ENCODE measurements at regions not wholly inside any gene's neighbourhood (a gene's known extent, or its start where the extent isn't known, plus 50 kb on each side); places are given as distances from the start of the nearest gene placed in this dataset.
"Not testable (repeated sequence)": the region's sequence is repeated elsewhere in the genome, so short reads cannot be mapped to it uniquely, and the experiment has no call there.

DNA sequence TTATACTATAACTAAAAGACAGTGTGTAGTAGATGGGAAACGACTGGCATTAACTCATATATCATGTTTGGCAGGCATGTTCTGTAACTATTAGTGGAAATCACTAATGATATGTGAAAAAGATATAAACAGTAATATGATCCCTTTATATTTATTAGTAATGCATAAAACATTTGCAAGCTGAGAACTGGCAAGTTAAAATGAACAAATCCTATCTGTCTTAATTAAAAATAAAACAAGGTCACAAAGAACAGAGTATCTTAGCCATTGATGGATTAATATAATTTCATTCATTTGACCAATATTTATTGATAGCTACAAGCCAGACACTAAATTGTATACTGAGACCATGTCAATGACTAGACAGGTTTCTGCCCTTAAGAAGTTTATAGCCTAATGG lies 154.5 kb downstream of the CRPPA start:
- no peak for DNase-seq (ENCODE audit: low spot score)

DNA sequence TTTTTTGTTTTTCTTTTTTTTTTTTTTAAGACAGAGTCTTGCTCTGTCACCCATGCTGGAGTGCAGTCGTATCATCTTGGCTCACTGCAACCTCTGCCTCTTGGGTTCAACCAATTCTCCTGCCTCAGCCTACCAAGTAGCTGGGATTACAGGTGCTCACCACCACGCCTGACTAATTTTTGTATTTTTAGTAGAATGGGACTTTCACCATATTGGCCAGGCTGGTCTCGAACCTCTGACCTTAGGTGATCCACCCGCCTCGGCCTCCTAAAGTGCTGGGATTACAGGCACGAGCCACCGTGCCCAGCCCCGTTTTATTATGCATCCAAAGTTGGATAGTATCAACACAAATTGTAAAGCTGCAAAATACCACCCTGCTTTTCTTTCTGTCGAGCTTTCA lies 154.9 kb downstream of the CRPPA start:
- DNase-seq (ENCODE audit: low spot score): not testable (repeated sequence)

DNA sequence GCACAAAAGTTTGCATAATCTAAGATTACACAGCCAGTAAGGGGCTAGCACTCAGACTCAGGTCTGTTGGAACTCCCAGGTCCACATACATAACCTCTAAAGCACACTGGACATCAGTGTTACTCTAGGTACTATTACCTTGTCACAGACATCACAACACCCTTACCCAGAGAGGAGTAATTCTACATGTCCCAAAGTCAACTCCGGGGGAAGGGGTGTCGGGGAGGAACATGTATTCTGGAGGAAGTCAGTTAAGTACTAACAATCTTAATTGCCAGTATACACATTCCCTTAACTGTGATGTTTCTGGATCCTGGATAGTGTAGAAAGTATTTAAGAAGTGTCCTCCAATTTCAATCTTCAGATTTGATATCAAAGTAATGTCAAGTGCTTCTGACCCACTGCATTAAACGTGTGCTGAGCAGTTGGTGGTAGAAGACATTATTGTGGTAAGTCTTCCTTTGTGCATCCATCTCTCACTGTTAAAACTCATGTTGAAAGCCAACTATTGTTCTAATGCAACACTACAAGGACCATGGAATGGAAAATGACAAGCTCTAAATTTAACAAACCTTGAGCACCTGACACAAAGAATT lies 155.4 kb downstream of the CRPPA start:
- DNase-seq (ENCODE audit: low spot score): no peak

DNA sequence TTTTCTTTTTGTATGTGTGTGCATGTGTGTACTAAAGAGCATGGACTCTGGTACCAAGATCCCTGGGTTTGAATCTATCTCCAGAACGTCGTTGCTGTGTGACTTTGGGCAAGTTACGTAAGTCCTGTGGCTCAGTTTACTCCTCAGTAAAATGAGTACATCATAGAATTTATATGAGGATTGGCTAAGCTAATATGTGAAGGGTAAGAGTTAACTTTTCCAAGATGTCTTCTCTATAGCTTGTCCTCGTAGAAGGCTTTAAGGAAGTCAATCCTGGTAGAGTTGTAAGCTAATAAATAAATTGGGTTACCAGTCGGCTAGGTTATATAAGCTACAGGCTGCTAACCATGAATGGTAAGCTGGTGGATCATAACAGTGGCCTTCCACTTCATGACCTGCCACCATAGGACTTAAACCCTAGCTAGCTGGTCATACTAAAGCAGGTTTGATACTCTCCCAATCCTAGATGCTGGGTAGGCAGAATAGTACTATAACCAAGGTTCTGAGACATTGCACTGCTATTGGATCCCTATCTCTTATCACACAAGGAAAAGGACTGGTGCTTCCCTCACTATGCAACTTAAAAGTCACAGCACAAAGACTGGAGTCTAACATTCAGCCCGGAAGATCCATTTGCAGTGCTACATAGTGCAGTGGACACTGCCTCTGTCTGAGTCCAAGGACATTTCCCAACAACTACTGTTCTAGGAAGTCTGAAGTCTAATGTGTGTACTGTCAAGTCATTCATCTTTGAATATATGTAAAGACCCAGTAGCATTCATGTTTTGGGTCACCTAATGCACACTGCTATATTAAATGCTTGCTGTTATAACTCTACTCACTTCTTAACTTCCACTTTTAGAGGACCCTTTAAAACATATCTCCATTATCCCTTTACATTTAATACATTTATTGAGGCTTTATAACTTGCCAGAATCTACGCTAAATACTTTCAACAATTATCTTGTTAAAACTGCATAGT lies 156.2 kb downstream of the CRPPA start:
- DNase-seq (ENCODE audit: low spot score): no peak

DNA sequence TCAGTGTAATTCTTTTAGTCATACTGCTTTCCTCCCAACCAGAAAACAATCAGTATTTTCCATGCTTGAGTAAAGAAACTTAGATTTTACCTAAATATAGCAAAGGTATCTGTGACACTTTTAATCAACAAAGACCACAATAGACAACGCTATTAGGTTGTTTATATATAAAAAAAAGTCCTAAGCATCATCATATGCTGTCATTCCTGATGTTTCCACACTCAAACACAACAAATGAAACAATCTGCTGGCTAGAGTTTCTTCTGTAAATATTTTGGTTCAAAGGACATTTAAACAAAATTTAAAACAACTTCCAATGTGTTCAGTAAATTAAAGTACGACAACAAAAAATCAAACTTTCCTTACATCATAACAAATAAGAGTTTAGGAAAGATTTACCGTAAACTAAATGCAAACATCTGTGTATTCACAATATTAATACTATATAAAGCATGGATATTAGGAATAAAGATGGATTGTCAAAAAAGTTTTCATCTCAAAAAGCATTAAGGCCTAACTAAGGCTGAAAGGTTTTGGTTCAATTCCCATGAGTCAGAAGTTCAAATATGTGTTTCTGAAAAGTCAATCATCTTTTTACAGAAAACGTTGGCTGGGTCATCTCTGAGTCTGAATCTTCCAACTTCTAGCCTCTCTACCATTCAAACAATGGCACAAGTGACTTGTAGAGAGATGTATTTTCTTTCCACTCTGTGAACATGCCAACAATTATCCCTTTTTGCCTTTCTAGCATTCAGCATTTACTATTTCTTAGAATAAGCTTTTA lies 157.1 kb downstream of the CRPPA start:
- no peak for DNase-seq (ENCODE audit: low spot score)

DNA sequence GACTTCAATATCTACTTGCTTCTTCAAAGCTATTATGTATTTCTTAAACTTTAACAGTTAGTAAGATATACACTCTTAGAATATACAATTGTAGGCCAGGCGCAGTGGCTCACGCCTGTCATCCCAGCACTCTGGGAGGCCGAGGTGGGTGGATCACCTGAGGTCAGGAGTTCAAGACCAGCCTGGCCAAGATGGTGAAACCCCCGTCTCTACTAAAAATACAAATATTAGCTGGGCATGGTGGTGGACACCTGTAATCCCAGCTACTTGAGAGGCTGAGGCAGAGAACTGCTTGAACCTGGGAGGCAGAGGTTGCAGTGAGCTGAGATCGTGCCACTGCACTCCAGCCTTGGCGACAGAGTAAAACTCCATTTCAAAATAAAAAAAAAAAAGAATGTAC lies 158.0 kb downstream of the CRPPA start:
- DNase-seq (ENCODE audit: low spot score): not testable (repeated sequence)

DNA sequence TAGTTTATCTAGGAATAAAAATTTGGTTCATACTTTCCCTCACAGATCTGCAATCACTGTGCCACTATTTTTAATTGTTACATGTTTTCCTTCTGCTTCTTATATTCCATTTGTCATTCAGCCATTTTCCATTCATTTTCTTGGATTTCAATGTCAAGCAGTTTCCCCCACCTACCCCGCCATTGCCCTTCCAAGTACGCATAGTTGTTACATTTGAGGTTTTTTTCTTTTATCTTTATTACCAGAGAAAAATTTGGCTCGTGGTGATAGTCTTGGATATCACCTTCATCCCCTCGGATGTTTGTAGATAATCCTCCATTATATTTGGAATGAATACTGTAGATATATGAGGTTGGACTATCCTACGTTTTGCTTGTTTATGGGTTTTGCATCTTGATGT lies 159.7 kb downstream of the CRPPA start:
- no peak for DNase-seq (ENCODE audit: low spot score)

DNA sequence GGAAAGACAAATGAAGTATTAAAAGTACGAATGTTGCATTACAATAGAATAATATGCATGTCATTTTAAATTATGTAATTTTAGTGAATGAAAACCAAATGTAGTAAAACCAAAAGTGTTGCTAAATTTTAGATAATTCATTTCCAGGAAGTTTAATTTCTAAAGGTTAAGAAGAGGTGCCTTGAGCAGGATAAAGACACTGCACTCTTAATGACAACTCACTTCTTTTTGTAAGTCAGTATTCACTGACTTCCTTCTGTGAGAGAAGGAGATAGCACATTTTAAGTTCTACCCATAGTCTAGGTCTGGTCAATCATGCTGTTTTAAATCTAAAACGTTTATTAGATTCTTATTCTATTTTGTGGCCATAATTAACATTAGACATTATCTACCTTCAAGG lies 160.2 kb downstream of the CRPPA start:
- no peak for DNase-seq (ENCODE audit: low spot score)

DNA sequence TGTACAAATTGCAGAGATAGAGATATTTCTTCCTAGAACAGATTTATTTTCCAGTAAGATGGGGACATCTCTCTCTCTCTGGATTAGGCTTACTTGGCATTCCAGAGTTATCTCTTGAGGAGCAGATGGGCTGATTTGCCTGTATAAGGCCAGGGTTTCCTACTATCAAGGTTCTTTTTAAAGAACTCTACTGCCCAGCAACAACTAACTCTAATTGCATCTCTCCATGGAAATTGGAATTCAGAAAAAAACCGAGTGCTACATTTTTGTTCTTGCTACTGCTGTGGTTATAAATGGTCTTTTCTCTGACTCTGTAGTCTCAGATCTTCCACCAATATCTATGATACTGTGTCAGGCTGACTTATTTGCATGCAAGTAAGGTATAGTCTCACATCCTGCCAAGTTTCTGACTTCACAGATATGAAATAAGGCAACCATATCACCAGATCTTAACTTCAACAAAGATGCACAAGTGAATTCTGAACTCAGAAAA lies 161.1 kb downstream of the CRPPA start:
- no peak for DNase-seq (ENCODE audit: low spot score)

DNA sequence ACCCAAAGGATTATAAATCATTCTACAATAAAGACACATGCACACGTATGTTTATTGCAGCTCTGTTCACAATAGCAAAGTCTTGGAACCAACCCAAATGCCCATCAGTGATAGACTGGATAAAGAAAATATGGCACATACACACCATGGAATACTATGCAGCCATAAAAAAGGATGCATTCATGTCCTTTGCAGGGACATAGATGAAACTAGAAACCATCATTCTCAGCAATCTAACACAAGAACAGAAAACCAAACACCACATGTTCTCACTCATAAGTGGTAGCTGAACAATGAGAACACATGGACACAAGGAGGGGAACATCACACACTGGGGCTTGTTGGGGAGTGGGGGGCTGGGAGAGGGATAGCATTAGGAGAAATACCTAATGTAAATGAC lies 164.9 kb downstream of the CRPPA start:
- not testable (repeated sequence) for DNase-seq (ENCODE audit: low spot score)

DNA sequence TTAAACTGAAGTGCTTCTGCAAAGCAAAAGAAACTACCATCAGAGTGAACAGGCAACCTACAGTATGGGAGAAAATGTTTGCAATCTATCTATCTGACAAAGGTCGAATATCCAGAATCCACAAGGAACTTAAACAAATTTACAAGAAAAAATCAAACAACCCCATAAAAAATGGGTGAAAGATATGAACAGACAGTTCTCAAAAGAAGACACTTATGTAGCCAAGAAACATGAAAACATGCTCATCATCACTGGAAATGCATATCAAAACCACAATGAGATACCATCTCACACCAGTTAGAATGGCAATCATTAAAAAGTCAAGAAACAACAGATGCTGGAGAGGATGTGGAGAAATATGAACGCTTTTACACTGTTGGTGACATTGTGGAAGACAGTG lies 165.4 kb downstream of the CRPPA start:
- not testable (repeated sequence) for DNase-seq (ENCODE audit: low spot score)

DNA sequence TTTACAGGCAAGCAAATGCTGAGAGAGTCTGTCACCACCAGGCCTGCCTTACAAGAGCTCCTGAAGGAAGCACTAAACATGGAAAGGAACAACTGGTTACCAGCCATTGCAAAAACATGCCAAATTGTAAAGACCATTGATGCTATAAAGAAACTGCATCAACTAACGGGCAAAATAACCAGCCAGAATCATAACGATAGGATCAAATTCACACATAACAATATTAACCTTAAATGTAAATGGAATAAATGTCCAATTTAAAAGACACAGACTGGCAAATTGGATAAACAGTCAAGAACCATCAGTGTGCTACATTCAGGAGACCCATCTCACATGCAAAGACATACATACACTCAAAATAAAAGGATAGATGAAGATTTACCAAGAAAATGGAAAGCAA lies 170.7 kb downstream of the CRPPA start:
- not testable (repeated sequence) for DNase-seq (ENCODE audit: low spot score)

DNA sequence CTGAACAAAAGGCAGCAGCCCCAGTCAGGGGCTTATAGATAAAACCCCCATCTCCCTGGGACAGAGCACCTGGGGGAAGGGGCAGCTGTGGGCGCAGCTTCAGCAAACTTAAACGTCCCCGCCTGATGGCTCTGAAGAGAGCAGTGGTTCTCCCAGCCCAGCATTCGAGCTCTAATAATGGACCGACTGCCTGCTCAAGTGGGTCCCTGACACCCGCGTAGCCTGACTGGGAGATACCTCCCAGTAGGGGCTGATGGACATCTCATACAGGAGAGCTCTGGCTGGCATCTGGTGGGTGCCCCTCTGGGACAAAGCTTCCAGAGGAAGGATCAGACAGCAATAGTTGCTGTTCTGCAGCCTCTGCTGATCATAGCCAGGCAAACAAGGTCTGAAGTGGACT lies 172.1 kb downstream of the CRPPA start:
- DNase-seq (ENCODE audit: low spot score): not testable (repeated sequence)

DNA sequence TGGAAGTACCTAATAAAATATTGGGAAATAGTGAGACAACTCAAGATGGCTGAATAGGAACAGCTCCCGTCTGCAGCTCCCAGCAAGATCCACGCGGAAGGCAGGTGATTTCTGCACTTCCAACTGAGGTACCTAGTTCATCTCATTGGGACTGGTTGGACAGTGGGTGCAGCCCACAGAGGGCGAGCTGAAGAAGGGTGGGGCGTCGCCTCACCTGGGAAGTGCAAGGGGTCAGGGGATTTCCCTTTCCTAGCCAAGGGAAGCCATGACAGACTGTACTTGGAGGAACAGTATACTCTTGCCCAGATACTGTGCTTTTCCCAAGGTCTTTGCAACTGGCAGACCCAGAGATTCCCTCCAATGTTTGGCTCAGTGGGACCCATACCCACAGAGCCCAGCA lies 172.8 kb downstream of the CRPPA start:
- not testable (repeated sequence) for DNase-seq (ENCODE audit: low spot score)

DNA sequence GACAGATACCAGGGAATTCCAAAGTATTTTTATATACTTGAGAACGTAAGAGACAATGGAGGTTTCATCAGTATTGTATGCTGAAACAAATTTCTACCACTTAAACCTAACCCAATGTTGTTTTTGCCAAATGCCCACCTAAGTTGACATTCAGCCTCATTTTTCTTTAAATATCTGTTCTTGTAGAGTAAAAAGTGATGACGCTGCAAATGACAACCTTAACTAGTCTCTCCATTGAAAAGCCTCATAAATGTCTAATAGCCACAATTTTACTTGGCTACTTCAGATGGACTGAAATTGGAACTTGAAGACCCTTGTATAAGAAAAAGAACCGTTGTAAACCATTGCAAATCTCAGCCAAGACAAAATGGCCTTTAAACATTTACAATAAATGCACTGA lies 176.9 kb downstream of the CRPPA start:
- no peak for DNase-seq (ENCODE audit: low spot score)

DNA sequence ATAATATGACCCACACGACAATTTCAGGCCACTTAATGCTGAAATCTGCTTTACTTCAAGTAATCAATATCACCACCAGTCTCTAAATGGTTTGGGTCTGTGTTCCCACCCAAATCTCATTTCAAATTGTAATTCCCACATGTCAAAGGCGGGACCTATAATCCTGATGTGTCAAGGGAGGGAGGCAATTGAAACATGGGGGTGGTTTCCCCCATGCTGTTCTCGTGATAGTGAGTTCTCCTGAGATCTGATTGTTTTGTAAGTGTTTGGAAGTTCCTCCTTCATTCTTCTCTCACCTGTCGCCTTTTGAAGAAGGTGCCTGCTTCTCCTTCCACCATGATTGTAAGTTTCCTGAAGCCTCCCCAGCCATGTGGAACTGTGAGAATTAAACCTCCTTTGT lies 178.4 kb downstream of the CRPPA start:
- DNase-seq (ENCODE audit: low spot score): no peak

DNA sequence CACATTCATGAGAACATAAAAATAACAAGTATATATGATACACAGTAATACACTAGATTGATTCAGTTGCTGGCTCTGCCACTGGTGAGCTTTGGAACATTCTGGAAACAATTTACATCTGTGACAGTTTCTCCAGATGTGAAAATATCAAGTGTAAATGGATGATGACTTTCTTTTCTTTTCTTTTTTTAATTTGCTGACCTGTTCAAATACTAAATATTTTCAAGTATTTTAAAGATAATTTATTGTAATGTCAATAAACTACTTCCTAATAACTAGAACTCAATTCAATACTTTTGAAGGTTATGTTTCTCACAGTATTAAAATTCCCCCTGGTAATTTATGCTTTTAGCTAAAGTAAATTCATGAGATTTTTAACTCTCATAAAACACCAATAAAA lies 180.3 kb downstream of the CRPPA start:
- DNase-seq (ENCODE audit: low spot score): no peak

DNA sequence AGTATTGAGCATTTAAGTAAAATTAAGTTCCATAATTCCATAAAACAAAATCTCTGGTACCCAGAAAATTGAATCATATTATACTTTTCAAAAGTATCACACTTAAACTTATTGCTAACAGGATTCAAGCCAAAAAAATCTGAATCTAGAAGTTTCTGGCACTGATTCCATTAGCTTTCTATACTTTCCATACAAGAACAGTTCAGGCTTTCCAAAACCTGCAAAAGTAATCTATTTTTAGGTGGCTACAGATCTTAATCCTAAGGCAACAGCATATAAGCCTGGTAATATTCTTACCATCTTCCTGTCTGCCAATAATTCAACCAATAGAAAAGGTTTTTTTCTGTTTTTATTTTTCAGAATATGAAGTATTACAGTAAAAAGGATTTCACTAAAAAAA lies 185.0 kb downstream of the CRPPA start:
- no peak for DNase-seq (ENCODE audit: low spot score)

DNA sequence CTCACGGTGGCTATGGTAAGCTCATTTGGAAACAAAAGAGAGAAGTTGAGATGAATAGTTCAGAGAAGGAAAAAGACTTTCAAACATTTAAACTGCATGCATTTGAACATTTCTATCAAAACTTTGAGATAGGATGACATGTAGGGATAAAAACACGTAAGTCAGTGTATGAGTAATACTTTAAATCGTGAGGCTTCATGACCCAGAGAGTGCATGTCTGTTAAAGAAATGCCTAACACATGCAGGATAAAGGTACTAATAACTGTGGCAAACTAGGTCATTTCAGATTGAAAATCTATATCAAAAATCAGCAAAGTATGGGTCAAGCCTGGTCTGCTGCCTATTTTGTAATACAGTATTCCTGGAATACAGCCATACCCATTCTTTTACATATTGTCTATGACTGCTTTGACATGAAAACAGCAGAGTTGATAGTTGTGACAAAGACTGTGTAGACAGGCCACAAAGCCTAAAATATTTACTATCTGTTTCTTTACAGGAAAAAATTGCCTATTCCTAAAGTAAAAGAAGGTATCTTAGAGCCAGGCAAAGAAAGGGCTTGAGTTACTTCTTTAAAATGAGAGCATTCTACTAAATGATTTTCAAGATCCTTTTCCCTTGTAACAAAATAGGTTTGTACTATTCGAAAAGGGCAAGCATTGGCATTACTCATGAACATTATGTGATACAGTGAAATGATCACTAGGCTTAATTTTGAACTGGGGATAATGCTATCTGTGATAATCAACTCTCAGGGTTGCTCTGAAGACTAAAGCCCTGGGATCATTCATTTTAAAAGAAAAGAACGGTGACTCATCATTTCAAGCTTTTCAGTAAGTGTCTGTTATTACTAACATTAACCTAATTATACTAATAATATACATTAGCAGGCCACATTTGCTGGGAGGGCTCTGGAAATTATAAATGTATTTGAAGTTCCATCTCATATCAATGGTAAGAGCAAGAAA lies 185.9 kb downstream of the CRPPA start:
- no peak for DNase-seq (ENCODE audit: low spot score)

DNA sequence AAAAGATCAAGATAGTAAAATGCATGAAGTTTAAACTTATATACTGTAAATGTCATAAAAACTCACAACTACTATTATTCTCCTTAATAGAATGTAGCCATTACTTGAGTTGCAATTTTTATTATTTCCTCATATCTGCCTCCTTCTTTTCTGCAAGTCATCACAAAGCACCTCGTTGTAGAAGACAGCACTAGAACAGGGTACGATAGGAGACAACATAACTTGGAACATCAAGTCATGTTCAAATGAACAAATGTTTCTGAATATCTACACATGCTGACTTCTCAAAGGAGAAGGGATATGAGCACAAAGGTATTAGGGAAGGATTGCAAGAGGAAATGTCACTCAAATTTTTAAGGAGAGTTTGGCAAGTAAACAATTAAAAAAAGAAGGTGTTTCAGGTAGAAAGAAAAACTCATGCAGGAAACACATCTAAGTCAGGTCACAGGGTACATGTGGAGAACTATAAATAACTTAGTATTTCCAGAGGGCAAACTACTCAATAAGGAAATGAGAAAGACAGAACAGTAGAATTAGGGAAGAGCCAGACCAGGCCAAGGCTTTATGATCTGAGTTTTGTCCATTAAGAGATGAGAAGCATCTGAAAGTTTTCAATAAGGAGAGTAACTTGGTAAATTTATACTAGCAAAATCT lies 186.7 kb downstream of the CRPPA start:
- DNase-seq (ENCODE audit: low spot score): no peak

DNA sequence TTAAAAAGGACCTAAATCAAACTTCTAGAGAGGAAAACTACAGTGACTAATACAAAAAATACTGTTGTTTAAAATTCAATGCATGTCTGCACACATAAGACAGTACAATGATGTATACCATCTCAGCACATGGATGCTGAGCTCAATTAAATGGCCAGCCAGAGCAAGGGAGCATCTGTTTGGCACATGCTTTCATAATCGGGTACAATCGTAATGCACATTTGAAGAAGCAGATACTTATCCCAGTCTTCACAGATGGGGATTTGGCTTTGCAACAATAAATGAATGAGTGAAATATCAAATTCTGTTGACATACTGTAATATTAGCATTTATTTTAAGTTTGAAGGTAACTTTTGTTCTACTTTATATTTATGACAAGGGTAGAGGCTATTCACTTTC lies 187.8 kb downstream of the CRPPA start:
- no peak for DNase-seq (ENCODE audit: low spot score)

All from germinal center (tissue), 1 donor.